Cardiac muscle cell (in vitro differentiated cells and primary cell): ENCODE measurements at regions not wholly inside any gene's neighbourhood (a gene's known extent, or its start where the extent isn't known, plus 50 kb on each side); places are given as distances from the start of the nearest gene placed in this dataset.

Source experiments
- DNase-seq, 2 donors: peaks; one replicate each; pipeline versions ENCODE4 v3.0.0 to v3.0.0-alpha.2; 2010 to 2017; ENCODE audit warnings: low read depth in 1 of 2, low spot score in 1 of 2
- H3K27ac ChIP-seq: fragments of 200-600 bp; sonication (generic); 2 replicates; pipeline ENCODE4 v1.5.1; 2016
- H3K27me3 ChIP-seq: fragments of 200-600 bp; sonication (generic); 2 replicates; pipeline ENCODE4 v1.6.0; 2016; ENCODE audit warnings: control low read depth
- H3K36me3 ChIP-seq: fragments of 200-600 bp; sonication (generic); 2 replicates; pipeline ENCODE4 v1.5.1; 2016; ENCODE audit warnings: control low read depth
- H3K4me1 ChIP-seq: fragments of 200-600 bp; sonication (generic); 2 replicates; pipeline ENCODE4 v1.8.1; 2017; ENCODE audit warnings: low read depth, mild to moderate bottlenecking, mixed run types
- H3K4me3 ChIP-seq: fragments of 200-600 bp; sonication (generic); 2 replicates; pipeline ENCODE4 v1.5.1; 2016; ENCODE audit warnings: mild to moderate bottlenecking
- H3K9me3 ChIP-seq: fragments of 200-600 bp; sonication (generic); 2 replicates; pipeline ENCODE4 v1.5.1; 2017; ENCODE audit warnings: low read depth, mild to moderate bottlenecking, control low read depth
- CTCF ChIP-seq: IDR thresholded peaks from 2 replicates; pipeline ENCODE4 v1.5.1; 2012; ENCODE audit warnings: low read depth, mild to moderate bottlenecking, low read length

- no peak overlapping the region for H3K4me3 ChIP-seq
- H3K36me3 ChIP-seq: no peaks in the 10 kb centered on the region
- TF ChIP-seq CTCF: no peak
- no peaks in the 10 kb centered on the region for H3K9me3 ChIP-seq
- DNase-seq: no peak
- no peaks in the 10 kb centered on the region for H3K27me3 ChIP-seq
- no peak overlapping the region for H3K27ac ChIP-seq
- no peaks in the 10 kb centered on the region for H3K4me1 ChIP-seq
Measured at GRCh38 chr11:10641912-10642697, 51.5 kb downstream of the IRAG1 start.

- Histone ChIP-seq H3K4me1 (no peaks in the 10 kb centered on the region), H3K27me3 (no peaks in the 10 kb centered on the region), H3K27ac (no peak overlapping the region), H3K9me3 (no peaks in the 10 kb centered on the region), H3K4me3 (no peak overlapping the region), H3K36me3 (no peaks in the 10 kb centered on the region)
- DNase-seq: no peak
- no peak for TF ChIP-seq CTCF
Measured at GRCh38 chr11:10641177-10641911, 52.2 kb downstream of the IRAG1 start.

- H3K4me1 ChIP-seq: no peaks in the 10 kb centered on the region
- no peaks in the 10 kb centered on the region for H3K36me3 ChIP-seq
- no peak for DNase-seq
- H3K27me3 ChIP-seq: no peaks in the 10 kb centered on the region
- TF ChIP-seq CTCF: no peak
- H3K9me3 ChIP-seq: no peaks in the 10 kb centered on the region
- H3K27ac ChIP-seq: no peak overlapping the region
- H3K4me3 ChIP-seq: no peak overlapping the region
Measured at GRCh38 chr11:10640308-10640707, 53.2 kb downstream of the IRAG1 start.

GRCh38 chr11:10639350-10639749, 54.2 kb downstream of the IRAG1 start:
- Histone ChIP-seq H3K27ac (no peak overlapping the region), H3K4me1 (no peaks in the 10 kb centered on the region), H3K36me3 (no peaks in the 10 kb centered on the region), H3K27me3 (no peaks in the 10 kb centered on the region), H3K9me3 (no peaks in the 10 kb centered on the region), H3K4me3 (no peak overlapping the region)
- DNase-seq: no peak
- TF ChIP-seq CTCF: no peak

GRCh38 chr11:10638316-10638925, 55.1 kb downstream of the IRAG1 start:
- Histone ChIP-seq H3K36me3 (no peaks in the 10 kb centered on the region), H3K4me3 (no peak overlapping the region), H3K27ac (no peak overlapping the region), H3K9me3 (no peaks in the 10 kb centered on the region), H3K27me3 (no peaks in the 10 kb centered on the region), H3K4me1 (no peaks in the 10 kb centered on the region)
- DNase-seq: peak in 1 of 2 donors; percentile 36
- TF ChIP-seq CTCF: no peak
